SHP77 (cell line): ENCODE measurements at regions not wholly inside any gene's neighbourhood (a gene's known extent, or its start where the extent isn't known, plus 50 kb on each side); places are given as distances from the start of the nearest gene placed in this dataset.

ENCODE experiments used
- DNase-seq, 2 experiments: peaks; one replicate each; lab custom pipeline; 2025; lab: John Stamatoyannopoulos, UW

DNA sequence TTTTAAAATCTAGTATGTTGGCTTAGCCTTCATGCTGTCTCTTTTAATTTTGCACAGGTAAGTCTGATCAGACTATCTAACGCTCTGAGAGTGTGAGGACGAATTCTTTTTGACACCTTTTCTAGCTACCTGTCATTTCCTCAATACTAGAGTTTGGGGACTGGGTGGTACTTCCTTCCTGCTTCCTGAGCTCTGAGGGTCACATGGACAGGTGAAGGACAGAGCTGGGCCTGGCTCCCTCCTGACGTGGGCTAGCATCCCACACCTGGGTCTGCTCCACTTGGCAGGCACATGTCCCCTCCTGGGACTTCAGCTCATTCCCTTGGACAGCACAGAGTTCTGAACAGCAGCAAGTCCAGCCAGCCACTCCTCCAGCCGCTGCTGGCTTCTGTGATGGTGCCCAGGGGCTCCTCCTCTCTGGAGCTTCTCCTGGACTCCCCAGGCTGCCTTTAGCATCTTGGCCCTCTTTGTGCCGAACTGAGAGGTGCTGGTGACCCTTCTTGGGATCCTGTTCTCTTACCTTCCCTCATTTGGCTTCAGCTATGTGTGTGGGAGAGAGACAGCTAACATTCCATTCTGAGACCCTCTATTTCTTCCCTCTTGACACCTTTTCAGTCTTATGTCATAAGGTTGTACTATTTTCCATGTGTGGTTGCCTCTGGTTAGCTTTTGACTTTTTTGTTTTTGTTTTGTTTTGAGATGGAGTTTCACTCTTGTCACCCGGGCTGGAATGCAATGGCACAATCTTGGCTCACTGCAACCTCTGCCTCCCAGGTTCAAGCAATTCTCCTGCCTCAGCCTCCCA, 106.9 kb downstream of the B3GNT2 start:
- DNase-seq, result no peak

- no peak for DNase-seq
Observed at GRCh38 chr2:62300925-62301324, 105.0 kb downstream of the B3GNT2 start.

DNA sequence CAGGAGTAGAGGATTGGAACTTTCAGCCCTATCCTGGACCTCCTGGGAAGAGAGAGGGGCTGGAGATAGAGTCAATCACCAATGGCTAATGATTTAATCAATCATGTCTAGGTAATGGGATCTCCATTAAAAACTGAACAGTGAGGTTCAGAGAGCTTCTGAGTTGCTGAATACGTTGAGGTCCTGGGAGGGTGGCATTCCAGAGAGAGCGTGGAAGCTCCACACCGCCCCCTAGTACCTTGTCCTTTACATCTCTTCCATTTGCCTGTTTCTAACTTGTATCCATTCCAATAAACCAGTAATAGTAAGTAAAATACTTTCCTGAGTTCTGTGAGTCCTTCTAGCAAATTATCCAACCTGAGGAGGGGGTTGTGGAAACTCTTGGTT, 101.7 kb downstream of the B3GNT2 start:
- no peak for DNase-seq

DNA sequence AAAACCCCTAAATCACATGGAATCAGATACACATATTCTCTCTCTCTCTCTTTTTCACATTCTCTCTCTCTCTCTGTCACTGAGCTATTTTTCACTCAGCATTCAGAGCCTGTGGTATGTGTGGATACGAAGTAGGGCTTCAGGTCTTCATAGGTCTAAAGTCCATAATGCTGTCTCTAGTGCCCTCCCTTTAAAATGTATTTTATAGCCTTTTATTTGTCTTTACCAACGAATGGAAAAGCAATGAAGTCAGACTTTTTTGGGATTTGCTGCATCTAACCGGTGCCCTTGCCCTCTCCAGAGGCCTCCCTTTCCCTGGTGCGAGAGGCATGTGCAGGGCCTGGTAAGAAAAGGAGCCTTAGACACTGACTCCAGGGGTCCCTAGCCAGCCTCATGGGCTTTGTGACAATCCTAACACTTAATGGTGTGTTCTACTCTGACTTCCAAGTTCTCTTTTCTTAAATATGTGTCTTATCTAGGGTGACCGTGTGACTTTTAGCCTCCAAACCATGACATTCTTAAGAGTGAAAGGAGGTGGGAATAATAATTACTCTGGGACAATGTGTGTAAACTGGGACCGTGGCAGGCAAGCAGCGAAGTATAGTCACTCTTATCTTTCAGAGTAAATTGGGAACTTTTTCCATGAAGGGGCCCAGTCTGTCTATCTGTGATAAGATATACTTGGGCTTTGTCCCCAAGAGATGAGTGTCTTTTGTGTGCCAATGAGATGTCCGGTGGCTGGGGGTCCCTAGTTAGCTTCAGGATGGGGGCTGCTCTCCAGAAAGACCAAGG, 101.1 kb downstream of the B3GNT2 start:
- DNase-seq, result no peak

DNA sequence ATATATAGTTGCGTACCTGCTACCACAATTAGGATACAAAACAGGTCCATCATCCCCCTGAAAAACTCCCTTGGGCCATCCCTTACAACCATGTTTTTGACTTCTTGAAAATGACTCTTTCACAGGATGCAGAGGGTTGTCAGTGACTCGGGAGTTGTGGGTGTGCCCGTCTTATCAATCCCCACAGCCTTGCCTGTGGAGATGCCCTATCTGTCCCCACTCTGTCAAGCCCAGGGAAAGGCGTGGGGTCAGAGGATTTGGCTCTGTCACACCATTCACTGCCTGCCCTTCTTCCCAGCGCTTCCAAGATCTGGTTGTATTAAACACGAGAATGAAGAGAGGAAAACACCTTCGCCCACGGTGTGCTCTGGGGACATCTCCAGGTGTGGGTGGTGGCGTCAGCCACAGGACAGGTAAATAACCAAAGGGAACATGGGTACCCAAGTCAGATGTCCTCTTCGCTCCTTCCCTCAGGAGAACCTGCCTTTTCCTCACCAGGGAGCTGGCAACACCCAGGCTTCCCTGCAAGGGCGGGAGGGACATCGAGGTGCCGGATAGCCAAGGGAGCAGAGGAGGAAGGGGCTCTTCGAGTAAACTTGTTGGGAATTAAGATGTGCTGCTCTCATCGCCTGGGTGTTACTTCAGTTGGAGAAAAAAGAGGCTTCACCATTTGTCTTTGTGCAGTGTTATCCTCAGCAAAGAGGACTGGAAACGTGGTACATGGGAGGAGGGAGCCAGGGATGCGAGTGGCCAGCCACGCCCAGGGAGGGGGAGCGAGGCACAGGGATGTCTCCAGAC, 100.3 kb downstream of the B3GNT2 start:
- no peak for DNase-seq

- DNase-seq, result peak; percentile 55 to 58
Observed at GRCh38 chr2:62293490-62294271, 97.8 kb downstream of the B3GNT2 start.

- no peak for DNase-seq
Observed at GRCh38 chr2:62293151-62293489, 97.2 kb downstream of the B3GNT2 start.

DNA sequence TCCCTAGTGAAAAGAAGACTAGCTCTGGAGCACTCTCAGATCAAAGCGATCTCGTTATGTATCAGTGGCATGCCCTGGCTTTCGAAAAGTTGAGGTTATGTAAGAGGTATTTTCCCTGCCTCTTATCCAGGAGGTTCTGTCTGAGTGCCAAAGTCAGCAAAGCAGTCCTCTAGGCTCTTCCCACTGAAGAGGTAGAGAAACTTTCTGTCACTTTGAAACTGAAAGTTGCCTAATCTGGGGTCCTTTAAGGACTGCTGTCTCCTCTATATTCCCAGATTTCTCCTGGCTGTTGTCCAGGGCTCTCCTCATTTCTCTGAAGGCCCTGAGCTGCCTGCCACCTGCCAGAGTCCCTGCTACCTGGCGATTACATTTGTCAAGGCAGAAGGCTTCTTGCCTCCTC, 96.3 kb downstream of the B3GNT2 start:
- DNase-seq, result peak in 1 of 2 experiments; percentile 13

GRCh38 chr2:62291517-62292137, 95.7 kb downstream of the B3GNT2 start:
- no peak for DNase-seq

- no peak for DNase-seq
Observed at GRCh38 chr2:62291052-62291451, 95.1 kb downstream of the B3GNT2 start.

- DNase-seq, result peak; percentile 88 to 93
Observed at GRCh38 chr2:62287899-62288880, 92.3 kb downstream of the B3GNT2 start.

GRCh38 chr2:62287282-62287681, 91.4 kb downstream of the B3GNT2 start:
- no peak for DNase-seq

DNA sequence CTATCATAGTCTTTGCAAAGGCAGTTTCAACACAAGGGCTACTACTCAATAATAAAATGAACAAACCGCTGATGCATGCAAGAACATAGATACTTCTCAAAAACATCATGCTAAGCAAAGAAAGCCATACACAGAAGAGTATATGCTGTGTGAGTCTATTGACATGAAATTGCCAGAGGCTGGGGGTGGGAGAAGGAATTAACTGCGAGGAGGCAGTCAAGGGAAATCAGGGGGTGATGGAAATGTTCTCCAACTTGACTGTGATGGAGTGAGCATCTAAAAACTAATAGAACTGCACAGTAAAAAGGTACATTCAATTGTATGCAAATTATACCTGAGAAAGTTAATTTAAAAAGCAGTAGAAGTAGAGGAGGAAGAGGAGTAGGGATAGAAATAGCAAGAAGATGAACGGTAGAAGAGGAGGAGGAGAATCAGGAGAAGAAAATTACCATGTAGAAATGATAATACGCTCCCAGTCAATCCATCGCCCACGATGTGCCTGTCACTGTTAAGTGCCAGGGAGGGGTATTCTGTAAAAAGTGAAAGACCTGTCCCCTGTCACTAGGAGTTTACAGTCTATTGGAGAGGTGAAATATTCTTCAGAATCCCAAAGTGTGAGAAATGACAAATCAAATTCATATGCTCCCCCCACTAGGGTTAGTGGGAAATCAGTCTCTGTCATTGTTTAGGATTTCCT, 90.3 kb downstream of the B3GNT2 start:
- no peak for DNase-seq

- no peak for DNase-seq
Observed at GRCh38 chr2:62284980-62285379, 89.1 kb downstream of the B3GNT2 start.

- no peak for DNase-seq
Observed at GRCh38 chr2:62284471-62284870, 88.6 kb downstream of the B3GNT2 start.

GRCh38 chr2:62283147-62283546, 87.2 kb downstream of the B3GNT2 start:
- no peak for DNase-seq

DNA sequence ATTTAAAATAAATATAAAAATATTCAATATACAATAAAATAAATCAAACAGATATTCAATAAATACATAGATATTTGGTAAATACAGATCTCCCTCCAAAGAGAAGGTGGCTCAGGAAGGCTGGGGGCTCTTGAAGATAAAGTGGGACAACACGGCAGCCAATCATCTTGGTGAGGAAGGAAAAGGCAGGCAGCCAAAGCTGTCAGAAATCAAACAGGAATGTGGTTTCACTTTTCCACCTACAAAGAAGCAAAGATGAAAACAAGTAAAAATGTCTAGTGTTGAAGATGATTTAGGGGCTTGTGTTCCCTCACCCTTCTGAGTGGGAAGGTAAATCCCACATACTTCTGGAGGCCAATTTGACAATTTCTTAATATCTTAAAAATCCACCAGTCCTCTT, 85.7 kb downstream of the B3GNT2 start:
- no peak for DNase-seq

DNA sequence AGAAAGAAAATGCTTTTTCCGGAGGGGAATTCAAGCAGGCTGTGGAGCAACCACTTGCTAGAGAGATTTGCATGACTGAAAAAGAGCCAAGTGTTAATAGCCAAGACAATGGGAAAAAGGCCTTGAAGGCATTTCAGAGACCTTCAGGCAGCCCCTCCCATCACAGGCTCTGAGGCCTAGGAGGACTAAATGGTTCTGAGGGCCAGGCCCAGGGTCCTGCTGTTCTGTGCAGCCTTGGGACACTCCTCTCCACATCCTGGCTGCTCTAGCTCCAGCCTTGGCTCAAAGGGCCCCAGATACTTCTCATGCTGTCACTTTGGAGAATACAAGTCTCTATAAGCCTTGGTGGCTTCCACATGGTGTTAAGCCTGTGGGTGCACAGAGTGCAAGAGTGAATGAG, 81.8 kb downstream of the B3GNT2 start:
- DNase-seq, result no peak
